A549 (cell line): ENCODE measurements at regions not wholly inside any gene's neighbourhood (a gene's known extent, or its start where the extent isn't known, plus 50 kb on each side); places are given as distances from the start of the nearest gene placed in this dataset.

Source experiments
- CEBPB ChIP-seq, 2 experiments: fragments of >200 bp in 1 of 2; sonication (Bioruptor Twin) in 1 of 2; formaldehyde crosslinking in 1 of 2; IDR thresholded peaks; 2 replicates each; pipeline ENCODE4 v1.6.1; 2012 to 2016
- CTCF ChIP-seq: fragments of >200 bp; sonication (Bioruptor Twin); formaldehyde crosslinking; IDR thresholded peaks from 3 replicates; pipeline ENCODE4 v1.5.1; 2016
- JUNB ChIP-seq: fragments of >200 bp; sonication (Bioruptor Twin); formaldehyde crosslinking; IDR thresholded peaks from 2 replicates; pipeline ENCODE4 v1.6.1; 2016
- POLR2A ChIP-seq: IDR thresholded peaks from 2 replicates; pipeline ENCODE4 v1.6.1; 2012; ENCODE audit warnings: mild to moderate bottlenecking, low read length
- TP53 ChIP-seq: fragments of 250-450 bp; sonication (Bioruptor Pico); IDR thresholded peaks from 2 replicates; pipeline ENCODE4 v1.5.0; 2021; ENCODE audit warnings: mild to moderate bottlenecking, moderate library complexity

GRCh38 chr21:28233536-28234220 is 759.0 kb downstream of the LTN1 start:
- TF ChIP-seq CTCF (no peak), JUNB (no peak), POLR2A (no peak), TP53 (CRISPR knock-in tag) (no peak), CEBPB (IDR thresholded peaks at IDR 0.05) (no peak)
